GM23338 (cell line): ENCODE measurements at regions not wholly inside any gene's neighbourhood (a gene's known extent, or its start where the extent isn't known, plus 50 kb on each side); places are given as distances from the start of the nearest gene placed in this dataset.

Experiments
- ATAC-seq: fragments of 200-7000 bp; cut with Tn5 transposase; 3 replicates; pipeline ENCODE4 v1.9.1; 2020
- DNase-seq: peaks from one replicate; pipeline ENCODE4 v3.0.0-alpha.2; 2015; ENCODE audit warnings: low spot score
- H2AFZ ChIP-seq: fragments of 200-600 bp; sonication (generic); 2 replicates; pipeline ENCODE4 v1.8.0; 2016; ENCODE audit warnings: antibody characterized with exemption, mild to moderate bottlenecking, moderate library complexity
- H3F3A ChIP-seq: fragments of 200-600 bp; sonication (generic); replicated peaks from 2 replicates; pipeline ENCODE4 v1.8.0; 2017; ENCODE audit warnings: antibody characterized with exemption, mixed run types, low read depth
- H3K27ac ChIP-seq: fragments of 200-600 bp; sonication (generic); 2 replicates; pipeline ENCODE4 v1.6.1; 2016; ENCODE audit warnings: low read depth
- H3K27me3 ChIP-seq: fragments of 200-600 bp; sonication (generic); 2 replicates; pipeline ENCODE4 v1.8.0; 2016; ENCODE audit warnings: mild to moderate bottlenecking, mixed run types, moderate library complexity; ENCODE audit not compliant: insufficient read depth
- H3K36me3 ChIP-seq: fragments of 200-600 bp; sonication (generic); 2 replicates; pipeline ENCODE4 v1.8.0; 2016; ENCODE audit warnings: mild to moderate bottlenecking; ENCODE audit not compliant: insufficient read depth
- H3K4me1 ChIP-seq: fragments of 200-600 bp; sonication (generic); 2 replicates; pipeline ENCODE4 v1.8.0; 2016; ENCODE audit warnings: mild to moderate bottlenecking, moderate library complexity; ENCODE audit not compliant: insufficient read depth
- H3K4me2 ChIP-seq: fragments of 200-600 bp; sonication (generic); 2 replicates; pipeline ENCODE4 v1.7.1; 2017; ENCODE audit warnings: mixed run types
- H3K4me3 ChIP-seq: fragments of 200-600 bp; sonication (generic); 2 replicates; pipeline ENCODE4 v1.6.1; 2016; ENCODE audit warnings: mixed run types
- H3K79me2 ChIP-seq: fragments of 200-600 bp; sonication (generic); replicated peaks from 2 replicates; pipeline ENCODE4 v1.8.0; 2017; ENCODE audit warnings: mild to moderate bottlenecking; ENCODE audit not compliant: insufficient read depth
- H3K9me2 ChIP-seq: fragments of 200-600 bp; sonication (generic); 2 replicates; pipeline ENCODE4 v1.8.0; 2017; ENCODE audit not compliant: insufficient read depth
- H4K20me1 ChIP-seq: fragments of 200-600 bp; sonication (generic); replicated peaks from 2 replicates; pipeline ENCODE4 v1.8.0; 2017; ENCODE audit warnings: mild to moderate bottlenecking; ENCODE audit not compliant: insufficient read depth
- H3K27ac Mint-ChIP-seq: 2 replicates; pipeline ENCODE4 v1.8.0; 2020; ENCODE audit warnings: inconsistent platforms, mild to moderate bottlenecking, moderate library complexity, mixed read lengths
- H3K27me3 Mint-ChIP-seq: 3 replicates; pipeline ENCODE4 v1.8.0; 2022; ENCODE audit warnings: low read depth, mild to moderate bottlenecking, moderate library complexity, mixed read lengths, inconsistent platforms; ENCODE audit not compliant: insufficient read depth, poor library complexity
- H3K36me3 Mint-ChIP-seq: 3 replicates; pipeline ENCODE4 v1.8.0; 2021; ENCODE audit warnings: low read depth, mild to moderate bottlenecking, inconsistent platforms, moderate library complexity, mixed read lengths
- H3K4me1 Mint-ChIP-seq: 3 replicates; pipeline ENCODE4 v1.8.0; 2020; ENCODE audit warnings: mild to moderate bottlenecking, inconsistent platforms, mixed read lengths
- H3K4me3 Mint-ChIP-seq: 3 replicates; pipeline ENCODE4 v1.8.0; 2021; ENCODE audit warnings: moderate library complexity, mild to moderate bottlenecking, inconsistent platforms, mixed read lengths
- H3K9me3 Mint-ChIP-seq: 3 replicates; pipeline ENCODE4 v1.8.0; 2020; ENCODE audit warnings: moderate library complexity, mild to moderate bottlenecking, inconsistent platforms, mixed read lengths
- JUNB ChIP-seq: IDR thresholded peaks from one replicate; pipeline ENCODE4 v1.6.1; 2016; ENCODE audit warnings: antibody characterized with exemption; ENCODE audit not compliant: unreplicated experiment
- STAT1 ChIP-seq: IDR thresholded peaks from one replicate; pipeline ENCODE4 v1.6.1; 2016; ENCODE audit warnings: antibody characterized with exemption; ENCODE audit not compliant: unreplicated experiment
- ZNF114 ChIP-seq: fragments of 250-450 bp; sonication (Bioruptor Pico); IDR thresholded peaks from 2 replicates; pipeline ENCODE4 v1.5.0; 2020; ENCODE audit warnings: mild to moderate bottlenecking, moderate library complexity
- ZNF331 ChIP-seq: fragments of 250-450 bp; sonication (Bioruptor Pico); IDR thresholded peaks from 2 replicates; pipeline ENCODE4 v1.5.0; 2020; ENCODE audit warnings: low read depth, mild to moderate bottlenecking, moderate library complexity
- TF ChIP-seq, protein P1 (sequence below), 2 experiments: fragments of 200-600 bp in 1 of 2; sonication (generic) in 1 of 2; conservative IDR thresholded peaks; 2 replicates each; pipeline versions ENCODE4 v1.5.1 to v1.6.1; 2016 to 2017; ENCODE audit warnings: antibody characterized with exemption in 2 of 2, low read depth in 2 of 2, mild to moderate bottlenecking in 2 of 2, moderate library complexity in 1 of 2
- TF ChIP-seq, protein P2 (sequence below): IDR thresholded peaks from 2 replicates; pipeline ENCODE4 v1.6.1; 2016; ENCODE audit warnings: antibody characterized with exemption
- TF ChIP-seq, protein P3 (sequence below): IDR thresholded peaks from one replicate; pipeline ENCODE4 v1.6.1; 2018; ENCODE audit warnings: antibody characterized with exemption; ENCODE audit not compliant: unreplicated experiment

DNA sequence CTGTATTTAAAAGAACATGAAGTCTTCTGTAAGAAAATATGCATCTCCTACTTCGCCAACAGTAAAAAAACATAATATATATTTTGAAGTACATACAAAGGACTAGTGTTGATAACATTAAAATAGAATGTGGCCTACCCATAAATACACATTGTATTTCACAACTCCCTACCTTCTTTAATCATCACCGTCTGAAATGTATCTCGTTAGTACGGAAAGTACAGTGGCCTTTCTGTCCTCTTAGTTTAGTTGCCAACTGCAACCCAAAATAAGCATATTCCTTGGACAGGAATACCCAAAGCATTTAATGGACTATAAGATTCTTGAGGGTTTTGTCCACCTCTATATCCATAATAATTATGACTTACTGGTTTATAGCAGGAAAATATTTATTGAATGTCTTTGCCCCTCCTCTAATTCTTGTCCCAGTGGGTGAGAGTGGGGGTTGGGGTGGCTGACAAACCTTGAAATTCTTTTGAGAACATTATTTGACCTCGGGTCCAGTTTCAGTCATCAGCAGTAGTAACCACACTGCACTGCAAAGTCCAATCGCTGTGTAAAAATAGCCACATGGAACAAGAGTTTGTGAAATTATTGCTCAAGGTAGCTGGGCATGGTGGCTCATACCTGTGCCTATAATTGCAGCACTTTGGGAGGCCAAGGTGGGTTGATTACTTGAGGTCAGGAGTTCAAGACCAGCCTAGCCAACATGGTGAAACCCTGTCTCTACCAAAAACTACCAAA, 474.5 kb downstream of the KLHL13 start:
- Histone ChIP-seq H4K20me1 (no peaks in the 10 kb centered on the region), H3K27me3 (no peaks in the 10 kb centered on the region), H3K4me2 (no peak overlapping the region), H3K9me2 (no peaks in the 10 kb centered on the region), H3K27ac (no peak overlapping the region), H2AFZ (no peak overlapping the region), H3F3A (no peaks in the 10 kb centered on the region), H3K36me3 (no peaks in the 10 kb centered on the region), H3K4me1 (no peaks in the 10 kb centered on the region), H3K4me3 (no peak overlapping the region), H3K79me2 (no peaks in the 10 kb centered on the region)
- no peak for ATAC-seq
- no peak for DNase-seq
- H3K27me3 Mint-ChIP-seq = no peaks in the 10 kb centered on the region
- no peak overlapping the region for H3K4me3 Mint-ChIP-seq
- H3K9me3 Mint-ChIP-seq = no peaks in the 10 kb centered on the region
- H3K27ac Mint-ChIP-seq = no peak overlapping the region
- H3K4me1 Mint-ChIP-seq = no peaks in the 10 kb centered on the region
- no peaks in the 10 kb centered on the region for H3K36me3 Mint-ChIP-seq
- TF ChIP-seq JUNB (no peak), ZNF114 (CRISPR knock-in tag) (no peak)

DNA sequence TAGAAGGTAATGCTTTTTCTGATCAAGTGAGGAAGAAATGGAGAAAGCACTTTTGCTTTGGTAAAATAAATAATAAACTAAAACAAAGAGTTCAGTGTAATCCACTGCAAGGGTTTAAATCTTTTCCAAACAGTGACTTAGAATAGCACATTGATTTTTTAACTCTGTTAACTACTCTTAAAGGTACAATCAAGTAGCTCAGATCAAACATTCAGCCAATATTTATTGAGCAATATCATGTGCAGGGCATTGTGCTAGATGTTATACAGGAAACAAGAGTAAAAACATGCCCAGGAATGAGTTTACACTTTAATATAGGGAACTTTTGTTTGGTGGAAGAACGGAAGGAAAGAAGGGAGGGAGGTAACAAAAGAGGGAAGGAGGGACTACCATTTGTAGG, 479.8 kb downstream of the KLHL13 start:
- H3K79me2 ChIP-seq = no peaks in the 10 kb centered on the region
- Mint-ChIP-seq H3K9me3 (no peaks in the 10 kb centered on the region), H3K36me3 (no peaks in the 10 kb centered on the region), H3K27ac (no peak overlapping the region), H3K27me3 (no peaks in the 10 kb centered on the region), H3K4me3 (no peak overlapping the region), H3K4me1 (no peaks in the 10 kb centered on the region)
- H3K27ac ChIP-seq = no peak overlapping the region
- no peaks in the 10 kb centered on the region for H3K4me1 ChIP-seq
- no peaks in the 10 kb centered on the region for H3K36me3 ChIP-seq
- no peak overlapping the region for H3K4me3 ChIP-seq
- no peaks in the 10 kb centered on the region for H4K20me1 ChIP-seq
- DNase-seq (no peak), ATAC-seq (no peak)
- no peaks in the 10 kb centered on the region for H3F3A ChIP-seq
- H3K27me3 ChIP-seq = no peaks in the 10 kb centered on the region
- TF ChIP-seq, protein P1, sequence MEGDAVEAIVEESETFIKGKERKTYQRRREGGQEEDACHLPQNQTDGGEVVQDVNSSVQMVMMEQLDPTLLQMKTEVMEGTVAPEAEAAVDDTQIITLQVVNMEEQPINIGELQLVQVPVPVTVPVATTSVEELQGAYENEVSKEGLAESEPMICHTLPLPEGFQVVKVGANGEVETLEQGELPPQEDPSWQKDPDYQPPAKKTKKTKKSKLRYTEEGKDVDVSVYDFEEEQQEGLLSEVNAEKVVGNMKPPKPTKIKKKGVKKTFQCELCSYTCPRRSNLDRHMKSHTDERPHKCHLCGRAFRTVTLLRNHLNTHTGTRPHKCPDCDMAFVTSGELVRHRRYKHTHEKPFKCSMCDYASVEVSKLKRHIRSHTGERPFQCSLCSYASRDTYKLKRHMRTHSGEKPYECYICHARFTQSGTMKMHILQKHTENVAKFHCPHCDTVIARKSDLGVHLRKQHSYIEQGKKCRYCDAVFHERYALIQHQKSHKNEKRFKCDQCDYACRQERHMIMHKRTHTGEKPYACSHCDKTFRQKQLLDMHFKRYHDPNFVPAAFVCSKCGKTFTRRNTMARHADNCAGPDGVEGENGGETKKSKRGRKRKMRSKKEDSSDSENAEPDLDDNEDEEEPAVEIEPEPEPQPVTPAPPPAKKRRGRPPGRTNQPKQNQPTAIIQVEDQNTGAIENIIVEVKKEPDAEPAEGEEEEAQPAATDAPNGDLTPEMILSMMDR (conservative IDR thresholded peaks at IDR 0.05; ENCODE audit: low read depth in 2 of 2) = no peak
- TF ChIP-seq, protein P2, sequence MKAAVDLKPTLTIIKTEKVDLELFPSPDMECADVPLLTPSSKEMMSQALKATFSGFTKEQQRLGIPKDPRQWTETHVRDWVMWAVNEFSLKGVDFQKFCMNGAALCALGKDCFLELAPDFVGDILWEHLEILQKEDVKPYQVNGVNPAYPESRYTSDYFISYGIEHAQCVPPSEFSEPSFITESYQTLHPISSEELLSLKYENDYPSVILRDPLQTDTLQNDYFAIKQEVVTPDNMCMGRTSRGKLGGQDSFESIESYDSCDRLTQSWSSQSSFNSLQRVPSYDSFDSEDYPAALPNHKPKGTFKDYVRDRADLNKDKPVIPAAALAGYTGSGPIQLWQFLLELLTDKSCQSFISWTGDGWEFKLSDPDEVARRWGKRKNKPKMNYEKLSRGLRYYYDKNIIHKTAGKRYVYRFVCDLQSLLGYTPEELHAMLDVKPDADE = no peak
- no peak for TF ChIP-seq ZNF331 (CRISPR knock-in tag)
- TF ChIP-seq, protein P3, sequence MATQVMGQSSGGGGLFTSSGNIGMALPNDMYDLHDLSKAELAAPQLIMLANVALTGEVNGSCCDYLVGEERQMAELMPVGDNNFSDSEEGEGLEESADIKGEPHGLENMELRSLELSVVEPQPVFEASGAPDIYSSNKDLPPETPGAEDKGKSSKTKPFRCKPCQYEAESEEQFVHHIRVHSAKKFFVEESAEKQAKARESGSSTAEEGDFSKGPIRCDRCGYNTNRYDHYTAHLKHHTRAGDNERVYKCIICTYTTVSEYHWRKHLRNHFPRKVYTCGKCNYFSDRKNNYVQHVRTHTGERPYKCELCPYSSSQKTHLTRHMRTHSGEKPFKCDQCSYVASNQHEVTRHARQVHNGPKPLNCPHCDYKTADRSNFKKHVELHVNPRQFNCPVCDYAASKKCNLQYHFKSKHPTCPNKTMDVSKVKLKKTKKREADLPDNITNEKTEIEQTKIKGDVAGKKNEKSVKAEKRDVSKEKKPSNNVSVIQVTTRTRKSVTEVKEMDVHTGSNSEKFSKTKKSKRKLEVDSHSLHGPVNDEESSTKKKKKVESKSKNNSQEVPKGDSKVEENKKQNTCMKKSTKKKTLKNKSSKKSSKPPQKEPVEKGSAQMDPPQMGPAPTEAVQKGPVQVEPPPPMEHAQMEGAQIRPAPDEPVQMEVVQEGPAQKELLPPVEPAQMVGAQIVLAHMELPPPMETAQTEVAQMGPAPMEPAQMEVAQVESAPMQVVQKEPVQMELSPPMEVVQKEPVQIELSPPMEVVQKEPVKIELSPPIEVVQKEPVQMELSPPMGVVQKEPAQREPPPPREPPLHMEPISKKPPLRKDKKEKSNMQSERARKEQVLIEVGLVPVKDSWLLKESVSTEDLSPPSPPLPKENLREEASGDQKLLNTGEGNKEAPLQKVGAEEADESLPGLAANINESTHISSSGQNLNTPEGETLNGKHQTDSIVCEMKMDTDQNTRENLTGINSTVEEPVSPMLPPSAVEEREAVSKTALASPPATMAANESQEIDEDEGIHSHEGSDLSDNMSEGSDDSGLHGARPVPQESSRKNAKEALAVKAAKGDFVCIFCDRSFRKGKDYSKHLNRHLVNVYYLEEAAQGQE = no peak
- no peak for TF ChIP-seq STAT1
- no peak overlapping the region for H2AFZ ChIP-seq
- no peak overlapping the region for H3K4me2 ChIP-seq
- no peaks in the 10 kb centered on the region for H3K9me2 ChIP-seq
